GM12878 (cell line): ENCODE measurements at regions not wholly inside any gene's neighbourhood (a gene's known extent, or its start where the extent isn't known, plus 50 kb on each side); places are given as distances from the start of the nearest gene placed in this dataset.

ENCODE experiments used
- BACH1 ChIP-seq: fragments of 450-650 bp; IDR thresholded peaks from 2 replicates; pipeline ENCODE4 v1.6.1; 2017; ENCODE audit warnings: mild to moderate bottlenecking, borderline replicate concordance
- TF ChIP-seq, protein P1 (sequence below): IDR thresholded peaks from 2 replicates; pipeline ENCODE4 v1.6.1; 2012; ENCODE audit warnings: low read depth, low read length, improper control_type of control experiment

DNA sequence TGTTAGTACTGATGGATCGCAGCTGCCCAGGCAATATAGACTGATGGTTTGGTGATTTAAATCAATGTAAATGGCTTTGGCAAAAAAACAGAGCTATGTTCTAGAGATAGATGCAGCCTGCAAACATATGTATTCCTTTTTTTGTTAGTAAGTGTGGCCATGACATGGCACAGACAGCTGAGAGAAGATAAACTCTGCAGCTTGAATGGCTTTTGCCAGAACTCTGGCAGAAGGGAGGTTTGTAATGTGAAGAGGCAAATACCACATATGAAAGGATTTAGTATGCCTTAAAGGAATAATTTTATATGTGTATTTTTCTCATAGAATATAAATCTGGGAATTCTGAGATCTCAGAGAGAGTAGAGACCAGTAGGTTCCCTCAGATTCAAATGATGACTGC is 340.2 kb upstream of the DMAC1 start:
- TF ChIP-seq, protein P1, sequence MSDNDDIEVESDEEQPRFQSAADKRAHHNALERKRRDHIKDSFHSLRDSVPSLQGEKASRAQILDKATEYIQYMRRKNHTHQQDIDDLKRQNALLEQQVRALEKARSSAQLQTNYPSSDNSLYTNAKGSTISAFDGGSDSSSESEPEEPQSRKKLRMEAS: no peak
- no peak for TF ChIP-seq BACH1
